GM12864 (cell line): ENCODE measurements at regions not wholly inside any gene's neighbourhood (a gene's known extent, or its start where the extent isn't known, plus 50 kb on each side); places are given as distances from the start of the nearest gene placed in this dataset.

Experiments
- DNase-seq: peaks from one replicate; pipeline ENCODE4 v3.0.0-alpha.2; 2011; ENCODE audit warnings: low read depth
- H3K4me3 ChIP-seq: 2 replicates; pipeline ENCODE4 v1.5.1; 2011; ENCODE audit warnings: mild to moderate bottlenecking, low read depth, low read length, control low read depth
- TF ChIP-seq, protein P1 (sequence below): IDR thresholded peaks from 2 replicates; pipeline ENCODE4 v1.5.1; 2011; ENCODE audit warnings: low read depth, mild to moderate bottlenecking, moderate library complexity, low read length, control low read depth, inconsistent platforms; ENCODE audit errors: missing control alignments

DNA sequence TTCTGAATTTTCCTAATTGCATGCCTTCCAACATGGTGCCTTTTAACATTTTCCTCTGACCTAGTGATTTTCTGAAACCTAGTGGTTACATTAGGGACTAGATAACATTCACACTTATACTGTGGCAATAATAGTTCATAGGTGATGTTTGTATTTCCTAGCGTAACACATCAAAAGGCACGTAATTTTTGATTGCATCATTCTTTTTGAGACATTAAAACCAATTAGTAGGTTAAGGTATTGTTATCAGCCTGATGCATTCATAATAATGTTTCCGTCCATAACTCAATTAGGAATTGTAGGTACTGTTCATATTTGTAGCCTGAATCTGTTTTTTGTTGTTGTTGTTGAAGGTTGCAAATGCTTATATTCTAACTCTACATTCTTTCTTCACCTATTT, 192.4 kb downstream of the ANXA1 start:
- no peak for DNase-seq
- TF ChIP-seq, protein P1, sequence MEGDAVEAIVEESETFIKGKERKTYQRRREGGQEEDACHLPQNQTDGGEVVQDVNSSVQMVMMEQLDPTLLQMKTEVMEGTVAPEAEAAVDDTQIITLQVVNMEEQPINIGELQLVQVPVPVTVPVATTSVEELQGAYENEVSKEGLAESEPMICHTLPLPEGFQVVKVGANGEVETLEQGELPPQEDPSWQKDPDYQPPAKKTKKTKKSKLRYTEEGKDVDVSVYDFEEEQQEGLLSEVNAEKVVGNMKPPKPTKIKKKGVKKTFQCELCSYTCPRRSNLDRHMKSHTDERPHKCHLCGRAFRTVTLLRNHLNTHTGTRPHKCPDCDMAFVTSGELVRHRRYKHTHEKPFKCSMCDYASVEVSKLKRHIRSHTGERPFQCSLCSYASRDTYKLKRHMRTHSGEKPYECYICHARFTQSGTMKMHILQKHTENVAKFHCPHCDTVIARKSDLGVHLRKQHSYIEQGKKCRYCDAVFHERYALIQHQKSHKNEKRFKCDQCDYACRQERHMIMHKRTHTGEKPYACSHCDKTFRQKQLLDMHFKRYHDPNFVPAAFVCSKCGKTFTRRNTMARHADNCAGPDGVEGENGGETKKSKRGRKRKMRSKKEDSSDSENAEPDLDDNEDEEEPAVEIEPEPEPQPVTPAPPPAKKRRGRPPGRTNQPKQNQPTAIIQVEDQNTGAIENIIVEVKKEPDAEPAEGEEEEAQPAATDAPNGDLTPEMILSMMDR, result no peak

DNA sequence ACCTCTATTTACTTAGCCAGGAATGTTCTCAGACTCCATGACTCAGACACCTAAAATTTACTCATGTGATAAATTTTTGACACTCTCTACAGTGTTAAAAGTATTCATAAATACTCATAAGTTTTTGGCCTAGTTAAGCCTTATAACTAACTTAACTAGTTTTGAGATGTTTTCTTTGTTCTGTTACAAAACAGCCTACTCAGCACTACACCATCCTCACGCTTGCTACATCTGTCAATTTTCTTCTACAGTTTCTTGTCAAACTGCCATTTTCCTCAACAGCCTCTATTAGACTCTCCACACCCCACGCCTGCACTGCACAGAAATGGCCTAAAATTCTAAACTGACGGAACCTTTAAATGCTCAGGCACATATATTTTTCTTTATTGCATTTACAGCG, 195.5 kb downstream of the ANXA1 start:
- no peak for DNase-seq
- TF ChIP-seq, protein P1, result no peak
- no peak overlapping the region for H3K4me3 ChIP-seq

More for the DNA sequence above, 192.4 kb downstream of the ANXA1 start:
- no peak overlapping the region for H3K4me3 ChIP-seq

DNA sequence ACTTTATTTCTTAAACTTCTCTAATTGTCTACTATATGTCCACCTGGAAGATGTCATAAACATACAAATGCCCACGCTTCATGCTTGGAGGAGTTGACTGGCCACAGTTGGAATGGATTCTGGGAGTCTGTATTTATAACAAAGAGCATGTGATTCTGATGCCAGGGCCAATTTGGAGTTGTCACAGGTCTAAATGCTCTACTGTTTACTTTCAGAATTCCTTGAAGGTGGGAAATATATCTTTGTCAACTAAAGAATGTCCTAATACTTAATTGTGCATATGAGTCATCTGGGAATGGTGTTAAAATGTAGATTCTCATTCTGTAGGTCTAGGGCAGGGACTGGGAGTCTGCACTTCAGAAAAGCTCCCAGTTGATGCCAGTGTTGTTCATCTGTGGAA, 196.1 kb downstream of the ANXA1 start:
- no peak overlapping the region for H3K4me3 ChIP-seq
- DNase-seq, result no peak

DNA sequence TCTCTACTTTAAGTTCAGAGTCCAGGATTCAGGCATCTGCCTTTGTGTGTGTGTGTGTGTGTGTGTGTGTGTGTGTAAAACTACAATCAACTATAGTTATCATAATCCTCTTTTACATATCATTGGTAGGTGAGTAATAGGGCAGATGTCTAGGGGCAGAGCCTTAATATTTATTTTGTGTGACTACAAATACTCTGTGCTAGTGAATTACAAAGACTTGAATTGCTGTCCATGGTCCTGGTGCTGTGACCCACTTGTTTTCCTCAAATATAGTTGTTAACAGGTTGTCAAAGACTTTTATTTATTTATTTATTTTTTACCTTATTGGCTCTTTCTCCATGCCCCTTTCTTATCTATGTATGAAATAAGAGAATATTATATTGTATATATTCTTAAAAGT, 196.8 kb downstream of the ANXA1 start:
- DNase-seq, result no peak
- H3K4me3 ChIP-seq, result no peak overlapping the region
- TF ChIP-seq, protein P1, result no peak

More for the DNA sequence above, 196.1 kb downstream of the ANXA1 start:
- TF ChIP-seq, protein P1, result no peak

DNA sequence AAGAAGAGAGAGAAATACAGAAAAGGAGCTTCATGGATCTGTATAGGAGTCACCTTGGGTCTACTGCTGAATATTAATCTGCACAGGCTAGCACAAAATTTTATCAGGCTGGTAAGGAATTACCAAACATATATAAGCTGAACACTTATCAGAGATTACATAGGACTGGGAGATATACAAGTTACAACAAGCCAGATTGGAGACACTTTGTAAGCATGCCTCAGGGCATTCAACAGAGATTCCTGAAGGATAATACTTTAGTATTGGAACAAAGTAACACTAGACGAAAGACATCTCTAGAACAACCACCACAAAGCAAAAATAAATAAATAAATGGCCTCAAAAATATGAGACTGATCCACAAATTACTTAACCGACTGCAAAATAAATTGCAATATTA, 197.8 kb downstream of the ANXA1 start:
- DNase-seq, result no peak
- TF ChIP-seq, protein P1, result no peak
- H3K4me3 ChIP-seq, result no peak overlapping the region

DNA sequence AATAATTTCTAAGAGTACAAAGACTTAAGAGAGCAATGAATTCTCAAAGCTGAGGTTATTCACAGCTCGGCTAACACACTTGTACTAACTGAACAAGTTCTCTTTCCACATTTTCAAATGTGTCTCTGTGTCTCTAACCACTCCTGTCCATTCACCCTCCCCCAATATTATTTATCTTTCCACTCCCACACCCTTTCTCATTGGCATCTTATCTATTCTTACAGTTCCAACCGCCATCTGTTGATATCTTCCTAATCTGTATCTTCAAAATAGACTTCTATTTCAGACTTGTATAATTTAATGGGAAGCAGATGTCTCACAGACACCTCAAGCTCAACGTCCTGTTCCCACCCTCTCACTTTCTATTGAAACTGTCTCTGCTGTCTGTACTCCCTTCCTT, 205.9 kb downstream of the ANXA1 start:
- DNase-seq, result no peak
- no peak overlapping the region for H3K4me3 ChIP-seq
- TF ChIP-seq, protein P1, result no peak

DNA sequence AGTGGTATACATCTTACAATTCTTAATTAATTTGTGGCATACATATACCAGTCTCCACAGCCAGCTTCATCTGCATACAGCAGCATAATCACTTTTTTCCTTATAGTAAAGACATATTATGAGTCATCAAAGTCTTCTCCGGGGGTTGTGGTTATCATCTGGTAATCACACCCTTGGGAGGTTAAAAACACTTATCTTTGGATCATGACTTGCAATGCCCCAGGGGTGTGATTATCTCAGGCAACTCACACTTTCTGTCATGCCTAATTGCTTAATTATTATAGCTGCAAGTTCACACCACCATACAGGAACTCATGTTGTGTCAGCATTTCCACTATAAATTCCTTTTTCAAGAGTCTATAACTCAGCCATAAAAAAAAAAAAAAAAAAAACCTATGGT, 218.4 kb downstream of the ANXA1 start:
- TF ChIP-seq, protein P1, result no peak
- no peak for DNase-seq
- no peak overlapping the region for H3K4me3 ChIP-seq
